ENCODE measurements at regions not wholly inside any gene's neighbourhood (a gene's known extent, or its start where the extent isn't known, plus 50 kb on each side); places are given as distances from the start of the nearest gene placed in this dataset.

DNA sequence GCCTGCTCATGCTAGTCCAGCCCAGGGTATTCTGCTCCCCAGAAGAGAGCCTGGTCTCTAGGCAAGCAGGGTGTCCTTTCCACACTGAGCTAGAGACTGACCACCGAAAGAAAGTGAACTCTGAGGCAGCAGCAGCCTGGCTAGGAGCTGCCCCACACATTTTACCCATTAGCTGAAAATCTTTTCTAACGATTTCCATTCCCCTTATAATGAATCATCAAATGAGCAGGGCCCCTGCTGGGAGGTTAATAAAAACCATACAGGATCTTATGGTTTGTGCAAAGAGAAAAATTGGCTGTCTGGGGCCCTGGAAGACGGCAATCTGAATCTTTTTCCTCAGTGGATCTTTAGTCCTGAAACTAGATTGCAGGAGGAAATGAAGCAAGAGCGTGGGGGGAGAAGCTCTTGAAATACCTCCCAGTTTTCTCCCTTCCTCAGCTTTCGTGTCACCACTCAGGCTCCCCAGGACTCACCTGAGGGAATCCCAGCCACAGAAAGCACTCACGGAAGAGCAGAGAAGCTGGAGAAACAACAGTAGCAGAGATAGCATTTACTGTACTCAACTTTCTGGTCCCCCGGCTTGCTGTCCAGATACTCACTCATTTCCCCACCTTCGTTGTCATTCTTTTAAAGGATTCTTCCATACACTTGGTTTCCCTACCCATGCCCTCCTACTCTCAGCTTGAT is 74.7 kb upstream of the CD44 start:
- H4K5ac ChIP-seq (ENCODE audit: insufficient read length, low read depth, low read length): no peak overlapping the region
- H3K14ac ChIP-seq (ENCODE audit: insufficient read length): no peak overlapping the region
- H3K23me2 ChIP-seq (ENCODE audit: low read depth, low read length): no peaks in the 10 kb centered on the region
- H2BK12ac ChIP-seq (ENCODE audit: low read depth, low read length): no peak overlapping the region
- no peak overlapping the region for H2AK5ac ChIP-seq (ENCODE audit: low read depth, low read length)
- no peak overlapping the region for H3K4ac ChIP-seq (replicated peaks; ENCODE audit: insufficient read length, low read depth, low read length)
- no peak overlapping the region for H2AFZ ChIP-seq (ENCODE audit: low read length)
- no peak overlapping the region for H2BK20ac ChIP-seq (ENCODE audit: low read length)
- H2BK15ac ChIP-seq (ENCODE audit: low read length): no peak overlapping the region
- no peak overlapping the region for H3K27ac ChIP-seq (ENCODE audit: low read depth, low read length)
- H3K27me3 ChIP-seq (replicated peaks in 1 of 4; ENCODE audit: control insufficient read depth in 3 of 4, extremely low read depth in 1 of 4, insufficient read depth in 3 of 4, low read length in 3 of 4): no peaks in the 10 kb centered on the region
- no peak overlapping the region for H4K8ac ChIP-seq (ENCODE audit: extremely low read depth, insufficient read depth, low read length)
- H2BK5ac ChIP-seq (ENCODE audit: low read depth, low read length): no peak overlapping the region
- FAIRE-seq (no peak), DNase-seq (ENCODE audit: low read depth in 1 of 2, low spot score in 2 of 2) (no peak)
- H3K18ac ChIP-seq (ENCODE audit: extremely low read depth, low read length): no peak overlapping the region
- ChIA-PET POLR2A (ENCODE audit: partially characterized antibody) (no interaction called here), CTCF (ENCODE audit: partially characterized antibody) (interaction anchor here (1.1 to 2.3 kb wide), 6 partner anchors 9 to 327 kb away, joined by 3 to 4 read pairs (median 3); no protein-coding TSS in a partner anchor)
- H3K79me1 ChIP-seq (ENCODE audit: low read depth, low read length): no peaks in the 10 kb centered on the region
- no peaks in the 10 kb centered on the region for H4K20me1 ChIP-seq (replicated peaks in 1 of 2; ENCODE audit: control insufficient read depth in 1 of 2, insufficient read depth in 2 of 2, low read length in 2 of 2)
- no peak overlapping the region for H3K4me2 ChIP-seq (ENCODE audit: insufficient read depth in 1 of 2, low read depth in 2 of 2, low read length in 2 of 2)
- no peak overlapping the region for H3K56ac ChIP-seq (replicated peaks; ENCODE audit: insufficient read length, low read depth, low read length)
- no peaks in the 10 kb centered on the region for H3K36me3 ChIP-seq (ENCODE audit: control insufficient read depth in 2 of 4, insufficient read depth in 4 of 4, low read length in 3 of 4)
- H3K4me1 ChIP-seq (replicated peaks in 1 of 4; ENCODE audit: control insufficient read depth in 3 of 4, insufficient read depth in 4 of 4, low read length in 3 of 4): no peaks in the 10 kb centered on the region
- no peak overlapping the region for H3K9ac ChIP-seq (replicated peaks in 1 of 4; ENCODE audit: extremely low read depth in 1 of 4, low read depth in 3 of 4, low read length in 3 of 4)
- 83% methylated on average over 8 of the region's 8 CpGs; no CpG with 5 or more reads in 1 of the 2 experiments for WGBS, 2 experiments (ENCODE audit: extremely low coverage in 1 of 2, insufficient coverage in 1 of 2, insufficient read length in 1 of 2, insufficient replicate concordance in 2 of 2, low coverage in 1 of 2, low lambda C conversion rate in 2 of 2, missing lambda C conversion rate in 1 of 2)
- TF ChIP-seq BACH1 (IDR thresholded peaks at IDR 0.05; ENCODE audit: low read length) (no peak), NANOG (IDR thresholded peaks at IDR 0.05; ENCODE audit: insufficient read depth, low read depth, low read length, poor library complexity, severe bottlenecking) (no peak), CHD2 (IDR thresholded peaks at IDR 0.05; ENCODE audit: low read length) (no peak), RAD21 (IDR thresholded peaks at IDR 0.05 in 1 of 2, conservative IDR thresholded peaks at IDR 0.05 in 1 of 2; ENCODE audit: low read depth in 2 of 2, low read length in 2 of 2) (no peak), SP1 (IDR thresholded peaks at IDR 0.05; ENCODE audit: low read depth, low read length) (no peak)
- no peak overlapping the region for H3K4me3 ChIP-seq (ENCODE audit: extremely low read depth in 1 of 4, insufficient read depth in 2 of 4, low read depth in 3 of 4, low read length in 4 of 4)
- no peak overlapping the region for H4K91ac ChIP-seq (replicated peaks; ENCODE audit: insufficient read length, low read length)
- no peak overlapping the region for H2BK120ac ChIP-seq (replicated peaks; ENCODE audit: low read depth, low read length)
- no peak overlapping the region for H3K23ac ChIP-seq (ENCODE audit: insufficient read length)
- no peaks in the 10 kb centered on the region for H3K79me2 ChIP-seq (ENCODE audit: control insufficient read depth in 1 of 2, insufficient read depth in 2 of 2, low read length in 2 of 2)
- H3K9me3 ChIP-seq (ENCODE audit: insufficient read depth in 2 of 2, low read depth in 1 of 2, low read length in 1 of 2): no peaks in the 10 kb centered on the region
